GM12874 (cell line): ENCODE measurements at regions not wholly inside any gene's neighbourhood (a gene's known extent, or its start where the extent isn't known, plus 50 kb on each side); places are given as distances from the start of the nearest gene placed in this dataset.

Experiments
- TF ChIP-seq, protein P1 (sequence below): IDR thresholded peaks from 2 replicates; pipeline ENCODE4 v1.5.1; 2011; ENCODE audit warnings: low read depth, mild to moderate bottlenecking, control low read depth, low read length, moderate library complexity; ENCODE audit not compliant: insufficient read depth

GRCh38 chr13:60689571-60689970 lies 292.6 kb downstream of the TDRD3 start:
- TF ChIP-seq, protein P1, sequence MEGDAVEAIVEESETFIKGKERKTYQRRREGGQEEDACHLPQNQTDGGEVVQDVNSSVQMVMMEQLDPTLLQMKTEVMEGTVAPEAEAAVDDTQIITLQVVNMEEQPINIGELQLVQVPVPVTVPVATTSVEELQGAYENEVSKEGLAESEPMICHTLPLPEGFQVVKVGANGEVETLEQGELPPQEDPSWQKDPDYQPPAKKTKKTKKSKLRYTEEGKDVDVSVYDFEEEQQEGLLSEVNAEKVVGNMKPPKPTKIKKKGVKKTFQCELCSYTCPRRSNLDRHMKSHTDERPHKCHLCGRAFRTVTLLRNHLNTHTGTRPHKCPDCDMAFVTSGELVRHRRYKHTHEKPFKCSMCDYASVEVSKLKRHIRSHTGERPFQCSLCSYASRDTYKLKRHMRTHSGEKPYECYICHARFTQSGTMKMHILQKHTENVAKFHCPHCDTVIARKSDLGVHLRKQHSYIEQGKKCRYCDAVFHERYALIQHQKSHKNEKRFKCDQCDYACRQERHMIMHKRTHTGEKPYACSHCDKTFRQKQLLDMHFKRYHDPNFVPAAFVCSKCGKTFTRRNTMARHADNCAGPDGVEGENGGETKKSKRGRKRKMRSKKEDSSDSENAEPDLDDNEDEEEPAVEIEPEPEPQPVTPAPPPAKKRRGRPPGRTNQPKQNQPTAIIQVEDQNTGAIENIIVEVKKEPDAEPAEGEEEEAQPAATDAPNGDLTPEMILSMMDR: no peak

DNA sequence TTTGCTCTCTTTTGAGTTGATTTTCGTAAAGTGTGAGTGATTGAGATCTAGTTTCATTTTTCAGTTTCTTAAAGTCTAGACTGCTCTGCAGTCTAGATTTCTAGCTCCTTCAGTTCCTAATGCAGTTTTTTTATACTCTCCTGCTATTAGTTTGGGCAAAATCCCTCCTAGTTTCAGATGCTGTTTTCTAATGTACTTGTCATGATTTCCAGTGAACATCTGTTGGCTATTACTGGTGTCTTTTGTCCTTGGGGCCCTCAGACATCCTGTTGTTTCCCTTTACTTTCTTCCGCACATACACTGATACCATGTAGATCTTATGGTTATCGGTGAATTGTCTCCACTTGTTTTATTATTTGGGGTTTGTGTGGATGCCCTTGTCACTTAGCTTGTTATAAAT lies 292.1 kb downstream of the TDRD3 start:
- TF ChIP-seq, protein P1: no peak

GRCh38 chr13:60679928-60680694 lies 283.1 kb downstream of the TDRD3 start:
- TF ChIP-seq, protein P1: no peak

- TF ChIP-seq, protein P1: no peak
These were observed 282.1 kb downstream of the TDRD3 start for GRCh38 chr13:60679131-60679530.

DNA sequence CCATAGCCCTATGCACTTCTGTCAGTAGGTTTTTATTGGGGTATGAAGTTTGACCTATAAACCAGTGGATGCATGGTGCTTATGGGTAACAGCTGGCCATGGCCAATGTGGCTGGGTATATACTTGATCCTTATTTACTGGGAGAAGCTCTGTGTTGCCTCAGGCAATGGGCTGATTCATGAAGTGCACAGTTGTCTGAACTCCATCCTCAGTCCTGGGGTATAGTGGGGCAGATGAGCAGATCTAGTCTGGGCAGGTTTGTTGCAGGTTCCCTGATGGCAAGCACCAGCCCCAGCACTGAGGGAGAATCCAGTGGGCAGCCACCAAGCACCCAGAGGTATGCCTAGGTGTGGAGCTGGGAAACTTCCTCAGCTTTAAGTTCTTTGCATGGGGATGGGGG lies 274.4 kb downstream of the TDRD3 start:
- TF ChIP-seq, protein P1: no peak

- TF ChIP-seq, protein P1: no peak
These were observed 266.8 kb downstream of the TDRD3 start for GRCh38 chr13:60663788-60664187.

- TF ChIP-seq, protein P1: no peak
These were observed 265.6 kb downstream of the TDRD3 start for GRCh38 chr13:60662595-60662994.
